Inflammatory macrophage (primary cell): ENCODE measurements at regions not wholly inside any gene's neighbourhood (a gene's known extent, or its start where the extent isn't known, plus 50 kb on each side); places are given as distances from the start of the nearest gene placed in this dataset.

Experiments used
- DNase-seq, 2 donors: peaks; one replicate each; pipeline ENCODE4 v3.0.0-alpha.2; 2020 to 2022

- no peak for DNase-seq
These were observed 2171.4 kb downstream of the LRRC4C start for GRCh38 chr11:39288011-39288410.

DNA sequence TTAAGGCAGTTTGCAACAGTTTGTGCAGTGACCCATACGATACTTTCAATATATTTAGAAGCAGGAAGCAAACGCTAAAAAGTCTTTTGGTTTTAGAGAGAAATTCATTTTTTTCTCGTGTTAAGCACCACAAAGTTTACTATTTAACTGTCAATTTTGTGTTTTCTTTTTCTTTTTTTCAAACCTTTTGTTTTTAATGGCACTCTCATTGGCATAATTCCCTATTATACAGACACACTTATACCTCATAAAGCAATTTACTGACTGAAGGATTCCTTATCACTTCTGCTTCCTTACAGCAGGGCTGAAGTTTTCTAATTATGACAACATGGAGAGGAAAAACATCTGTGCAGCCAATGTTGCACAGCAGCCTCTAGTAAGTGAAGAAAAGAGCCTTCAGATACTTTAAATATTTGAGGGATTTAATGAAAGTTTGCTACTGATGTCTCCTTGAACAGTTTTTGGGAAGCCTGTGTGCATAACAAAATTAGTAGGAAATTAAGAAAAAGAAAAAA is 2191.2 kb downstream of the LRRC4C start:
- no peak for DNase-seq

- DNase-seq = no peak
These were observed 2203.8 kb downstream of the LRRC4C start for GRCh38 chr11:39255648-39256047.

DNA sequence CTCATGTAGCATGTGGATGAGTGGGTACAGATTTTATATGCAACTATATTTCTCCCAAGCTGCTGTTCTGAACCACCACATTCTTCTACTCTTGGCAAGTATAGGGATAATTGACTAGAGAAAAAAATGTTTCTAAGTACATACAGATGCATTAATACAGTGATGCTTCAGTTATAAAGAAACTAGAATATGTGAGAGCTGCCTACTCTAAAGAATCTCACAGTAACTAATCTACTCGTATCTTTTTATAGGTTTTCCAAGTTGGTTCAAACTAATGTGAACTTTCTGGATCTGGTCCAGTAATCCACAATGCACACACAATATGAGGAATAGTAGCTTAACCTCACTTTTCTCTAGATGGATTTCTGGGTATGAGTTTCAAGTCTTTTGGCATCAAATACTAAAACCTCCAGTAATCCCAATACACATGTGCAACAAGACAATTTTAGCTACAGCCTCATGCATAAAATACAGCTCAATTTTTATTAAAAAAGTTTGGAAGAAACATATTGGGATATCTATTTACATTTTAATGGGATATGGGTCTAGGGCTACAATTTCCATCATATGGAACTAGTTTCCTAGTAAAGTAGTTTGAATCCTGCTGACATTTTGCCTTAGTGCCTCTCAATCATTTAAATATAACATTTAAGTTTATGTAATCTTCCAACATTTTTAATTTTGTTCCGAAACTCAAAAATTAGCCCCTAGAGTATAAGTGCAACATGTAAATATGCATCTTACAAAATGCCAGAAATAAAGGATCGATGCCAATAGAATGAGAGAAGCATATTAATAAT is 2209.7 kb downstream of the LRRC4C start:
- DNase-seq = no peak

GRCh38 chr11:39247570-39248137 is 2211.8 kb downstream of the LRRC4C start:
- DNase-seq = no peak

- no peak for DNase-seq
These were observed 2219.9 kb downstream of the LRRC4C start for GRCh38 chr11:39239553-39239952.

DNA sequence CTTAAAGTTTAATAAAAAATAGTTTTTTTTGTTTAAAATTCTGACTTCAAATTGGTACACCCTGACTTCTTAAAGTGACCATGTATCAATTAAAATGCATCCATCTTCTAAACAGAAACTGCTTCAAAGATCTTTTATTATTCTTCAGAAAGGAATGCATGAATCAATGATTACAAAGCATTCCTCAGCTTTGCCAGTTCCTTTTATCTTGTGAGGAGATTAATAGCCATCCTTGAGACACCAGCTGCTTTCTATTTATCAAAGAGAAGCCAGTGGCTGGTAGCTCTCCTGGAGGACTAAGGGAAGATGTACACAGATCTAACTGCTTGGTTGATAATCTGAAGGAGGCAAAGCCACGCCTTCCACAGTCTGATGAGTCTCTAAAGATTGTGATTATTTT is 2222.5 kb downstream of the LRRC4C start:
- DNase-seq = no peak

DNA sequence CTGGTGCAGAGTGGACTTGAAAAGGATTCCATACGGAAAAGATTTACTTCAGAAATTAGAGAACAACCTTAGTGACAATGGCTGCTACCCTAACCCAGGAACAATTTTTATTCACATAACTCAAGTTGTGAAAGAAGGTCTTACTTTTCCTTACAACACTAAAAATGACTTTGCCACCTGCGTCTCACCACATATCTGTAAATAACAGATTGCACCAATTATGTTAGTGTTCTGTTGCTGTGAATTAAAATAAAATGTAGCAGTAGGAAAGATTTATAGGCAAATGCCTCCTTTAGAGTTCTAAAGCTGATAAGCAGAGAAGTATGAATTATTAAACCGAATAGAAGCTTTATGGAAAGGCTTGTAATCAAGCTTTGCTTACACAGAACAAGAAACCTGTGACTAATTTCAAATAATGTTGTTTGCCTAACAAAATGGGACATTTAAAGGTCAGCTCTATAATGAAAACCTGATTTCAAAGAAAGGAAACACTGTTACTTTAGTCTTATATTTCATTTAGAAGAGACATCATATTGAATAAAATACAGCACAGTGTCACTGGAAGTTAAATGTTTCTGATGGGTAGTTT is 2237.8 kb downstream of the LRRC4C start:
- no peak for DNase-seq

- DNase-seq = no peak
These were observed 2238.8 kb downstream of the LRRC4C start for GRCh38 chr11:39220501-39221230.

GRCh38 chr11:39220069-39220468 is 2239.4 kb downstream of the LRRC4C start:
- DNase-seq = no peak

DNA sequence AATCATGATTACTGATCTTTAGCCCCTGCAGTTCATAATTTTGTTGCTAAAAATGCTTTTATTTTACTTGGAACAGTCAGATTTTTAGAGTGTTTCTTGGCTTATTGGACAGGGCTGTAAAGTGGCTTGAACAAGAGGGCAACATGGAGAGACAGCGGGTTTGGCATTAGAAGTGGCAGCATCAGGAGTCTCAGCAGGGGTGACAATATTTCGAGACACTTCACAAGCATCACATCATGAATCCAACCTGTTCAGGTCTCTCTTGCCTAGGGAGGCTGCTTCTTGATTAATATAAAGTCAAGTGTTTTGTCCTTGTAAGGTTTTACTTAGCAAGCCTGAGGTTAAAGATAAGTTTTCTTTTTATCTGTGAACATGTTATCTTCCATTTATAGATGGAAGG is 2249.5 kb downstream of the LRRC4C start:
- no peak for DNase-seq

DNA sequence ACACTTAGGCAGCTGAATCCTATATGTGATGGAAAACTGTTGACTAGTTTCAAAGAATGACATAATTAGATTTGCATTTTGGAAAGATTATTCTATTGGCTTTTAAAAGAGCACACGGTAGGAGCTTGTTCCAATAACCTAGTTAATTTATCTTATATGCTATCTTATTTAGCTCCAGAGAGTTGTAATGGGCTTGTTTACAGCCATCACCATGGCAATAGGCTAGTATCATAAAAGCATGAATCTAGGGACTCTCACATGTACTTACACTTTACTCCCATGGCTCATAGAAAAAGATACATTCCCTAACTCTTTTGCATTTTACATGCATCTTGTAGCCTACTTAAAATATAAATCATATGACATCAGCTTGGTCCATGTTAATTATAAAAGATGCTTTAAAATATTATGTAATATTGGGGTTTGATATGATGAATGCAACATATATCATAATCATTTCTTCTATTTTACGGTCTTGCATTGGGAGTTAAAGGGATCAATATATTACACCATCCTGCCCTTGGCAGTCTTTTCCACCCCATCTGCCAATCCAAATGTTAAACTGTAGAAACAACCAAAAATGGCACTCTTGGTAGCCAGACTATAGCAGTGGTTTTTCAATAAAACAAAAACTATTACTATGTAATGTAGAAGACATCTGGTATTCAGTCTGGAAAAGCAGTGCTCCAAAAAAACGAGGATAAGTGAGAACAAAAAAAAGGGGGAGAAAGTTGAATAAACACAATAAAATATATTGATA is 2254.0 kb downstream of the LRRC4C start:
- DNase-seq = no peak

DNA sequence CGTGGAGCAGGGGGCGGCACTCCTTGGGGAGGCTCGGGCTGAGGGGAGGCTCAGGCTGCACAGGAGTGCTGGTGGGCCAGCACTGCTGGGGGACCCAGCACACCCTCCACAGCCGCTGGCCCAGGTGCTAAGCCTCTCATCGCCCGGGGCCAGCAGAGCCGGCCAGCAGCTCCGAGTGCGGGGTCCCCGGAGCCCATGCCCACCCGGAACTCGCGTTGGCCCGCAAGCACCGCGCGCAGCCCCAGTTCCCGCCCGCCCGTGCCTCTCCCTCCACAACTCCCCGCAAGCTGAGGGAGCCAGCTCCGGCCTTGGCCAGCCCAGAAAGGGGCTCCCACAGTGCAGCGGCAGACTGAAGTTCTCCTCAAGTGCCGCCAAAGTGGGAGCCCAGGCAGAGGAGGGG is 2266.8 kb downstream of the LRRC4C start:
- DNase-seq = no peak

GRCh38 chr11:39190751-39191150 is 2268.7 kb downstream of the LRRC4C start:
- no peak for DNase-seq

- no peak for DNase-seq
These were observed 2281.8 kb downstream of the LRRC4C start for GRCh38 chr11:39177678-39178077.

DNA sequence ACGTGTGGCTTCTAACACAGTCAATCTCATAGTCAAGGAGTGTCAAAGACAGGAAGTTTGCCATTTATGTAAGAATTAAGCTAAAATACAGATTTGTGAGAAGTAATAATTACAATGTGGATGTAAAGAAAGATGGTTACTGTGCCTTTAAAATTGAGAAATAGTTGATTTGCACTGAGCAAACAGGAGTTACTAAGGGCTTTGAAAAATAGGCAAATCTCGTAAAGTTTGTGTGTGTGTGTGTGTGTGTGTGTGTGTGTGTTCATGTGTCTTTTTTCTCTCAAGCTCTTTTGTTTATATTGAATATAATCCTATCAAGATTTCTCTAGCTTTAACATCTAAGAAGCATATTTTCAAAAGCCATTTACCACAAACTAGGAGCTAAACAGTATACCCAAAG is 2284.5 kb downstream of the LRRC4C start:
- no peak for DNase-seq

- DNase-seq = no peak
These were observed 2285.3 kb downstream of the LRRC4C start for GRCh38 chr11:39174196-39174595.

DNA sequence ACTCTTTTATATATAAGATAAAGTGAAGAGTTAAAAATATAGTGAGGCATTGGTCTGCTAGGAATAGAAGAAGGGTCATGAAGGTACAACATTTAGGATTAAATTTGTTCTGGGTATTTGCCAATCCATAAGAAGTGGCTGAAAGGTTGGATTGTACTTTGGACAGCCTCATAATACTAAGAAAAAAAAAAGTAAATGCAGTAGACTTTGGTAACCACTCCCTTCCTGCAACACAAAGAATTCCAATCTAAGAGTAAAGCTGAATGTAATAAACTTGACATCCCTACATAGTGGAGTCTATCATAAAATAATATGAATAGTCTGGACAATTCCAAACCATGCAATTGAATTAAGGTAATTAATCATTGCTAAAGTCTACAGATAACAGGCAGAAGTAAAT is 2294.4 kb downstream of the LRRC4C start:
- no peak for DNase-seq

- DNase-seq = no peak
These were observed 2310.2 kb downstream of the LRRC4C start for GRCh38 chr11:39149214-39149613.

DNA sequence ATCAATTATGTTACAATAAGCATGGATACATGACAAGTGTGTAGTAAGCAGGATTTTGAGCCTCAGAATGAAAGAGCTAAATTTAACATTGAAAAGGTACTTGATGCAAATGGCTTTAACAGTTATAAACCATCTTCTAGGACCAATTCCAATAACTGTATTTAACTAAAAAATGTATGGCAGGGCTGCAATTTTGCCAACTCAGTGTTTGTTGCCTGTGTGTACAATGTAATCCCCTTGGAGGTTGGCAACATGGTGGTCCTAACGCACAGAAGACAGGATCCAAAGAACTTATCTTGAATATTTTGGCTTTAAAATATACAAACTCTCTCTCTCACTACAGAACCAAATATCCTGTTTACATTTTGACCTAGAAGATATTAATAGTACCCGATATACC is 2314.1 kb downstream of the LRRC4C start:
- no peak for DNase-seq

- DNase-seq = no peak
These were observed 2314.9 kb downstream of the LRRC4C start for GRCh38 chr11:39144351-39145130.

DNA sequence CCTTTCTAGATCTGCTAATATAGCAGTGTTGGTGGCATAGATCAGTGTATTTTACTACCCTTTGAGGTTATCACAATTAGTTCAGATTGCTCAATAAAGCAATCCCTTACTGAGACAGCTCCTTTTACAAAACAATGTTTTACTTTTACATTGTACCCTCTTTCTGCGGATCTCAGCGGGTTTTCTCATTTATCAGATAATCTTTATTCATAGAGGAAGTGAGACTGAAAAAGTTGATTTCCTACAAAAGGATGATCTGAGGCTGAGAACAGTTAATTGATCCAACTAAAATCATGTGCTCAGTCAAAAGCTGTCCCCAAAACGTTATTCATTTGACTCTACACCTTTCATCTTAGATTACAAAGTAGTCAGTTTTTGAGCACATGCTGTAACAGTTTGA is 2319.9 kb downstream of the LRRC4C start:
- DNase-seq = no peak
